Kasumi-1 (cell line): ENCODE measurements at regions not wholly inside any gene's neighbourhood (a gene's known extent, or its start where the extent isn't known, plus 50 kb on each side); places are given as distances from the start of the nearest gene placed in this dataset.

Experiments
- DNase-seq, 2 experiments: peaks; one replicate each; lab custom pipeline; 2025; lab: John Stamatoyannopoulos, UW

DNA sequence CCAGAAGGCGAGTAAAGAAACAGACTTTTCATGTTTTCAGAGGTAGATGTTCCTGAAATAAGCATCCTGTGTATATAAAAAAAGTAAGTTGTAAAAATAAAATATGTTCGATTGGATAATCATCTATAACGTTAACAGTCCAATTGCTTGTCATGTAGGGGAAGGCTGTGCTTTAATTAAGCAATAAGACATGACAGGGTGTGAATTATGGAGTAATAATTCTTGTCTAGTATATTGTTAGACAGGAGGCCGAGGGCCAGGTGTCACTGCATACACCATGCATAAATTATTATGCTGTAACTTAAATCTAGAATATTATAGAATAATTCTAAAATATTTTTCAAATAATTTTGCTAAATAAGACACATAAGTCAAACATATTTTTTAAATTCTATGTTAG is 494.6 kb upstream of the TENM3 start:
- no peak for DNase-seq

DNA sequence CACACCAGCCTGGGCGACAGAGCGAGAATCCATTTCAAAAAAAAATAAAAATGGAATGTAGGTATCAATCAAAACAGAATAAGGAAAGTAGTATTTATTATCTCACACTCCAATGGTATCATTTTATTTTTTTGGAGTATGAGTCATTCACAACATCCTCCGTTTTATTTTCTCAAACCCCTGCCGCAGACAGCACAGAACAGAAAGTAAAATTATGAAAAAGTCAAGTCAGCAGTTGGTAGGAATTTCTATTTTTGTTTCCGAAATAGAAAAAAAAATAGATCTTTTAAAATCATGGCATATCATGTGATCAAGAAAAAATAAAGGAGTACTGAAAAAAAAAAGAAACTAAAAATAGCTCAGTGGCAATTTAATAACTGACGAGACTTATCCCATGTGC is 490.7 kb upstream of the TENM3 start:
- no peak for DNase-seq

GRCh38 chr4:181753207-181753606 is 490.0 kb upstream of the TENM3 start:
- no peak for DNase-seq

DNA sequence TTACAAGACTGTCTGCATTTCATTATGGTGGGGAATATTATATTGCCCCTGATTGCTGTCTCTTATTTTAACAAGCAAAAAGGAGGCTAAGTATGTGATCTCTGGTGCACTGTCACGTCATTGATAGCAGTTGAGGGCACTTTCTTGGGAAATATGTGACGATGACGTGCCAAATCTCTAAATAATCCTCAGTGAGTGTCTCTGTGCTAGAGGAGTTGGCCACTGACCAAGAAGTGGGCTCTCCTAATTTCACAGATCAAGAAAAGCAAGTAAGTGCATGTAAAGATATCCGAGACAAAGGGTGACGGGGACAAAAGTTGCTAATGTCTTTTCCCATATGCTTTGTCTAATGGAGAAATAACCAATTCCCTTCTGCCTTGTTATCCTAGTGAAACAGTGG is 487.4 kb upstream of the TENM3 start:
- no peak for DNase-seq

GRCh38 chr4:181756451-181757095 is 486.6 kb upstream of the TENM3 start:
- no peak for DNase-seq

GRCh38 chr4:181757098-181757497 is 486.1 kb upstream of the TENM3 start:
- no peak for DNase-seq

GRCh38 chr4:181757910-181758660 is 485.1 kb upstream of the TENM3 start:
- DNase-seq, result no peak

- no peak for DNase-seq
Measured at GRCh38 chr4:181760560-181760959, 482.6 kb upstream of the TENM3 start.

GRCh38 chr4:181761156-181761555 is 482.0 kb upstream of the TENM3 start:
- DNase-seq, result no peak

DNA sequence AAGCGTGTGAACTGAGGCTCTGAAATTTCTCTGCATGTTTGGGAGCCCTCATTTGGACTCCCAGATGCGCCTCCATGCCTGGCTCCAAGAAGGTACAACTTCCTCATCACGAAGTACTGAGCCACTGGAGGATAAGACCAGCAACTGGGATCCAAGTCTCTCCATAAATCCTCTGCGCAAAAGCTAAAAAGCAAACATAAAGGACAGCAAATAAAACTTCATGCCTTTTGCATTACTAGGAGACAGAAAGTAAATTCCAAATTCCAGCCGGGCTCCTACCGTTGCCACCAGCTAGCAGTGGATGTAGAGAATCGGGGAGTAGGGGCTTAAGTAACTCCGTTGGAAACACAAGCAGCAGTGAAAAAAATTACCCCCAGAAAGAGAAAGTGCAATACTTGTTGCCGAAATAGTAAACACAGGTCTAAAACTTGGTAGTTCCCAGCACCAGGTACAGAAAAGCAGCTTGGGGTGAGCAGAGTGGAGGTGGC is 477.1 kb upstream of the TENM3 start:
- DNase-seq, result no peak

GRCh38 chr4:181770971-181771370 is 472.2 kb upstream of the TENM3 start:
- no peak for DNase-seq

GRCh38 chr4:181775298-181775697 is 467.9 kb upstream of the TENM3 start:
- no peak for DNase-seq

- DNase-seq, result no peak
Measured at GRCh38 chr4:181776264-181777054, 466.7 kb upstream of the TENM3 start.

- no peak for DNase-seq
Measured at GRCh38 chr4:181777518-181777917, 465.7 kb upstream of the TENM3 start.

DNA sequence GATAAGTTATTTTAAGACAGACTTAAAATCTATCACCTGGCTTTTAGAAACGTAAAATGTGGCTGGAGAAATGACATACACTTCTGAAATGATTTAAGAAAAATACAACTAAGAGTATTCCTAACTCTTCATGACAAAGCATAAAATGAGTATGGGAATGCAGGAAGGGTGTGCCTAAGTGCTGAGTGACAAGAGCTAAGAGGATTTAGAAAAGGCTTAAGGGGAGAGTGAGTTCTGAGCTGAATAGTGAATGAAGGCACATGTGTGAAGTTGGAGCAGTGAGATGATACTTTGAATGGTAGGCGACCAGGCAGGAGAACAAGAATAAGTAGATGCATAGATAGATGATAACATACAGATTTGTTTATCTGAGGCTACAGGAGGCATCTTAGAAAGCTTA is 458.3 kb upstream of the TENM3 start:
- DNase-seq, result no peak

GRCh38 chr4:181792641-181793040 is 450.6 kb upstream of the TENM3 start:
- no peak for DNase-seq

DNA sequence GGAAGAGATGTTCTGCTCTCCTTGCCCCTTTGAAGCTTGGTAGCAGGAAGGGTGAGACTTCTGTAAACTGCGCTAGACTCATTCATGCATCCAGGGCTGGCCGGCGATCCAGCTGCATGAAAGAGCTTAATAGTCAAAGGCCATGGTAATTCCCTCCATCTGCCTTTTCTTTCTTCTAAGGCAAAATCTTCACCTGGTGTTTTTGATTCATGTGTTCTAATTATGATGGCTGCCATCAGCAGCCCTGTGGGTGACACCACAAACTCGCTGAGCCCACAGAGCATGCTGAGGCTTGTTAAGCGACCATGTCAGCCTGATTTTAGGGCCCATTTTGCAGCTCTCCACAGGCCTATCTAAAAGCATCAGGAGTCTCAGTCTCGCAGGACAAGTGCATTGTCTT is 450.1 kb upstream of the TENM3 start:
- no peak for DNase-seq

GRCh38 chr4:181796502-181796901 is 446.7 kb upstream of the TENM3 start:
- no peak for DNase-seq

GRCh38 chr4:181798536-181798935 is 444.7 kb upstream of the TENM3 start:
- DNase-seq, result no peak

DNA sequence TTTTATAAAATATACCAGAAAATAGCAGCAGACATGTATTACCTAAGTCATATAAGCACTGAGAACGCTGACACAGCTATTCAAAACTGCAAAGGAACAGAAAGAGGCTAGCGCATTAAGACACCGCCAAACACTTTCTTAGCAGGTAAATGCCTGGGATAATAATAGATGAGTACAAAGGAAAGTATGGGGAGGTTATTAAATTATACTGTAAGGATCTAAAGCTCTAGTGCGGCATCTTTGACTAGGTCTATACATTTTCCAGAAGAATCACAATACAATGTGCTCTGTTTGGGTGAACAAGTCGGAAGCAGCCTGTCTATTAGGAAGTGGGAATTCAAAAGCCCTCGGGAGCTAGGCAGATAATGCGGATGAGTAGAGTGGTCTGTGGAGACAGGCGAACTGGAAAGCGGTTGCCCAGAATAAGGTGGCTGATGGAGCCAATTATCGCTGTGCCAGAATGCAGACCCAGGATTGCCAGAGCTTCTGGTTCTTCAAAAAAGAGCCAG is 443.6 kb upstream of the TENM3 start:
- DNase-seq, result no peak

GRCh38 chr4:181802207-181802606 is 441.0 kb upstream of the TENM3 start:
- no peak for DNase-seq

GRCh38 chr4:181807771-181808170 is 435.4 kb upstream of the TENM3 start:
- no peak for DNase-seq

DNA sequence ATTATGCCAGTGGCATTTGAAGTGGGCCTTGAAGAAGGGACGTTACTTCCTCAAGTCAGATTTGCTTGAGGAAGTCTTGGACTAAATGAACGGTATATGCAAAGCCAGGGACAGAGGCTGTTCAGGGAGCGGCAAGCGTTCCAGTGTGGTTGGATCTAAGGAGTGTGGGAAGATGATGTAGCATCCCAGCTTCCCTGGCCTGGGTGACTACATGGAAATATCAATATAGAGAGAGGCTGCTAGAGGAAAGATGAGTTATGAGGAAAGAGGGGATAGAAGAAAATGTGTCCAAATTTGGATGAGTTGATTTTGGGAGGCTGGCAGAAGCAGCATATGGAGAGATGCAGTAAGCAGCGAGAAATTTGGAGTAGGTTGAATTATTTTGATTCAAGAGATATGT is 432.5 kb upstream of the TENM3 start:
- DNase-seq, result no peak
